Trophoblast cell (in vitro differentiated cells and primary cell): ENCODE measurements at regions not wholly inside any gene's neighbourhood (a gene's known extent, or its start where the extent isn't known, plus 50 kb on each side); places are given as distances from the start of the nearest gene placed in this dataset.

Experiments used
- DNase-seq, 2 donors: peaks; one replicate each; pipeline ENCODE4 v3.0.0-alpha.2; 2016
- H2AFZ ChIP-seq: 2 replicates; pipeline ENCODE4 v1.6.1; 2013; ENCODE audit warnings: low read length, moderate library complexity, mild to moderate bottlenecking; ENCODE audit not compliant: insufficient read depth, poor library complexity
- H2AK5ac ChIP-seq: 2 replicates; pipeline ENCODE4 v1.6.1; 2013; ENCODE audit warnings: mild to moderate bottlenecking, low read length
- H2BK120ac ChIP-seq: 2 replicates; pipeline ENCODE4 v1.6.1; 2013; ENCODE audit warnings: low read length, mild to moderate bottlenecking, moderate library complexity; ENCODE audit not compliant: insufficient read depth, poor library complexity
- H2BK12ac ChIP-seq: 2 replicates; pipeline ENCODE4 v1.6.1; 2013; ENCODE audit warnings: mild to moderate bottlenecking, low read length, moderate library complexity
- H2BK5ac ChIP-seq: 2 replicates; pipeline ENCODE4 v1.6.1; 2013; ENCODE audit warnings: low read length, low read depth, moderate library complexity, mild to moderate bottlenecking; ENCODE audit not compliant: poor library complexity
- H3K14ac ChIP-seq: 2 replicates; pipeline ENCODE4 v1.6.1; 2013; ENCODE audit warnings: mild to moderate bottlenecking, low read length
- H3K18ac ChIP-seq: 2 replicates; pipeline ENCODE4 v1.6.1; 2013; ENCODE audit warnings: mild to moderate bottlenecking, low read length
- H3K23ac ChIP-seq: 2 replicates; pipeline ENCODE4 v1.6.1; 2013; ENCODE audit warnings: low read length
- H3K27ac ChIP-seq: 2 replicates; pipeline ENCODE4 v1.5.1; 2013; ENCODE audit warnings: low read depth, mild to moderate bottlenecking, inconsistent platforms, low read length, moderate library complexity
- H3K27me3 ChIP-seq: 2 replicates; pipeline ENCODE4 v1.6.1; 2013; ENCODE audit warnings: inconsistent platforms, mild to moderate bottlenecking, low read length, moderate library complexity; ENCODE audit not compliant: insufficient read depth
- H3K36me3 ChIP-seq, 2 experiments: 1 replicate in 1 of 2; 2 replicates in 1 of 2; pipeline ENCODE4 v1.6.1; 2013; ENCODE audit warnings: low read length in 2 of 2, mild to moderate bottlenecking in 2 of 2, moderate library complexity in 1 of 2; ENCODE audit not compliant: insufficient read depth in 2 of 2, control insufficient read depth in 1 of 2
- H3K4ac ChIP-seq: 2 replicates; pipeline ENCODE4 v1.6.1; 2013; ENCODE audit warnings: low read depth, mild to moderate bottlenecking, low read length, moderate library complexity
- H3K4me1 ChIP-seq, 2 experiments: 1 replicate in 1 of 2; 2 replicates in 1 of 2; pipeline ENCODE4 v1.6.1; 2013; ENCODE audit warnings: low read length in 2 of 2, mild to moderate bottlenecking in 2 of 2, moderate library complexity in 1 of 2; ENCODE audit not compliant: insufficient read depth in 2 of 2, control insufficient read depth in 1 of 2
- H3K4me2 ChIP-seq: 2 replicates; pipeline ENCODE4 v1.6.1; 2013; ENCODE audit warnings: inconsistent platforms, mild to moderate bottlenecking, low read length, moderate library complexity
- H3K4me3 ChIP-seq: 2 replicates; pipeline ENCODE4 v1.5.1; 2013; ENCODE audit warnings: mild to moderate bottlenecking, low read depth, low read length, inconsistent platforms
- H3K79me1 ChIP-seq: one replicate; pipeline ENCODE4 v1.6.1; 2013; ENCODE audit warnings: low read length
- H3K79me2 ChIP-seq: 2 replicates; pipeline ENCODE4 v1.6.1; 2013; ENCODE audit warnings: low read length, mild to moderate bottlenecking; ENCODE audit not compliant: control insufficient read depth, insufficient read depth, poor library complexity
- H3K9ac ChIP-seq: 2 replicates; pipeline ENCODE4 v1.6.1; 2013; ENCODE audit warnings: mild to moderate bottlenecking, low read length
- H3K9me3 ChIP-seq: 2 replicates; pipeline ENCODE4 v1.6.1; 2013; ENCODE audit warnings: low read depth, mild to moderate bottlenecking, control low read depth, inconsistent platforms, low read length; ENCODE audit not compliant: insufficient read depth
- H4K12ac ChIP-seq: 2 replicates; pipeline ENCODE4 v1.6.1; 2013; ENCODE audit warnings: low read depth, mild to moderate bottlenecking, low read length, moderate library complexity
- H4K8ac ChIP-seq: 2 replicates; pipeline ENCODE4 v1.6.1; 2013; ENCODE audit warnings: low read depth, mild to moderate bottlenecking, low read length, moderate library complexity
- H4K91ac ChIP-seq: one replicate; pipeline ENCODE4 v1.6.1; 2013; ENCODE audit warnings: low read depth, mild to moderate bottlenecking, low read length, moderate library complexity
- WGBS: extraction: QIAGEN DNeasy Blood & Tissue Kit; methylation state at CpG from one replicate; pipeline ENCODE4 v1.1.7; 2013; ENCODE audit warnings: missing lambda C conversion rate; ENCODE audit not compliant: insufficient read length, insufficient coverage; ENCODE audit errors: extremely low coverage; 5-methylcytosine and 5-hydroxymethylcytosine counted together

- no peak for DNase-seq
- Histone ChIP-seq H3K4ac (no peak overlapping the region), H2BK12ac (no peak overlapping the region), H3K79me1 (no peaks in the 10 kb centered on the region), H2AK5ac (no peak overlapping the region), H3K4me3 (no peak overlapping the region), H2AFZ (no peak overlapping the region), H3K9ac (no peak overlapping the region), H4K12ac (no peak overlapping the region), H4K91ac (no peak overlapping the region), H3K27me3 (no peaks in the 10 kb centered on the region), H4K8ac (no peak overlapping the region), H3K4me1 (no peaks in the 10 kb centered on the region), H3K23ac (no peak overlapping the region), H3K36me3 (no peaks in the 10 kb centered on the region), H2BK5ac (no peak overlapping the region), H3K4me2 (no peak overlapping the region), H2BK120ac (no peak overlapping the region), H3K79me2 (no peaks in the 10 kb centered on the region), H3K27ac (no peak overlapping the region), H3K9me3 (no peaks in the 10 kb centered on the region), H3K18ac (no peak overlapping the region), H3K14ac (no peak overlapping the region)
- no CpG with 5 or more reads among the region's 2 CpGs for WGBS
Observed at GRCh38 chr12:84329938-84330337, 582.7 kb downstream of the SLC6A15 start.

GRCh38 chr12:84315926-84316325 lies 596.7 kb downstream of the SLC6A15 start:
- no peak overlapping the region for H4K12ac ChIP-seq
- H3K14ac ChIP-seq: no peak overlapping the region
- H2AK5ac ChIP-seq: no peak overlapping the region
- H3K18ac ChIP-seq: no peak overlapping the region
- no peak for DNase-seq
- H2AFZ ChIP-seq: no peak overlapping the region
- no peaks in the 10 kb centered on the region for H3K79me2 ChIP-seq
- no peak overlapping the region for H2BK5ac ChIP-seq
- no peaks in the 10 kb centered on the region for H3K27me3 ChIP-seq
- no peak overlapping the region for H3K27ac ChIP-seq
- H3K23ac ChIP-seq: no peak overlapping the region
- H3K36me3 ChIP-seq: no peaks in the 10 kb centered on the region
- no peak overlapping the region for H3K4me2 ChIP-seq
- no peak overlapping the region for H2BK12ac ChIP-seq
- WGBS: no CpG with 5 or more reads among the region's 1 CpG
- H3K4ac ChIP-seq: no peak overlapping the region
- no peak overlapping the region for H2BK120ac ChIP-seq
- H3K79me1 ChIP-seq: no peaks in the 10 kb centered on the region
- H3K9ac ChIP-seq: no peak overlapping the region
- no peak overlapping the region for H4K91ac ChIP-seq
- no peak overlapping the region for H3K4me3 ChIP-seq
- no peak overlapping the region for H4K8ac ChIP-seq
- H3K4me1 ChIP-seq: no peaks in the 10 kb centered on the region
- H3K9me3 ChIP-seq: no peaks in the 10 kb centered on the region

DNA sequence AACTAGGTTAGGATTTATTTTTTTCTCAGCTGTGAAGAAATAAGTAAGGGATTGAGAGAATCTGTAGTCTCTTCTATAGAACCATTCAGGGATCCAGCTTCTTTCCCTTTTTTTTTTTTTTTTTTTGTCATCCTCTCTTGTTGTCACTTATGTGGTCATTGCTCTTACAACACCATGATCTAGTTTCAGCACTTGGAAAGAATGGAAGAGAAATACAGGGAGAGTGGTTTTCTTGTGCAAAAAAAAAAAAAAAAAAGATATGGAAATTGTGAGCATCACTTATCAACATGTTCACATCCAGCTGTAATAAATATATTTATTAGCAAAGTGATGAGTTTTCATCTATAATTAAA lies 599.3 kb downstream of the SLC6A15 start:
- Histone ChIP-seq H3K4me2 (no peak overlapping the region), H3K14ac (no peak overlapping the region), H2BK120ac (no peak overlapping the region), H4K8ac (no peak overlapping the region), H4K91ac (no peak overlapping the region), H3K4me1 (no peaks in the 10 kb centered on the region), H3K27me3 (no peaks in the 10 kb centered on the region), H2AK5ac (no peak overlapping the region), H3K79me2 (no peaks in the 10 kb centered on the region), H2AFZ (no peak overlapping the region), H3K27ac (no peak overlapping the region), H3K18ac (no peak overlapping the region), H3K9me3 (no peaks in the 10 kb centered on the region), H3K23ac (no peak overlapping the region), H3K79me1 (no peaks in the 10 kb centered on the region), H3K4me3 (no peak overlapping the region), H2BK5ac (no peak overlapping the region), H3K9ac (no peak overlapping the region), H3K36me3 (no peaks in the 10 kb centered on the region), H2BK12ac (no peak overlapping the region), H3K4ac (no peak overlapping the region), H4K12ac (no peak overlapping the region)
- DNase-seq: no peak

DNA sequence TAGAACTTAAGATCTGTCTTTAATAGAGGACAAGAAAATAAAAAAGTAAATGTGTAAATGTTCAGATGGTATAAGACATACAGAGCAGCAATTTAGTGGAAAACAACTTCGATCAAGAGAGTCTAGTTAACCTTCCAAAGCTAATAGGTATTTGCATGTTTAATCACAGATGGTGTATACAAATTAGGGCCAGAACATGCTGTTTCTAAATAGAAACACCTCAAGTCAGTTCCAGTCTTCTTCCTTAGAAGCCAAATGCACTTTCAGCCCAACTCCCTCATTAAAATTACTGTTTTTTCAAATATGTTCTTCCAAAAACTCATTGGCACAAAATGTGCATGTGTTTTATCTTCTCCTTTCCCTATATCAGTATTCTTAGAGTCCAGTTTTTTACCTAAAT lies 604.4 kb downstream of the SLC6A15 start:
- H2BK120ac ChIP-seq: no peak overlapping the region
- H3K18ac ChIP-seq: no peak overlapping the region

More for the DNA sequence above, 604.4 kb downstream of the SLC6A15 start:
- Histone ChIP-seq H3K79me1 (no peaks in the 10 kb centered on the region), H3K9me3 (no peaks in the 10 kb centered on the region), H3K14ac (no peak overlapping the region), H3K23ac (no peak overlapping the region), H3K27me3 (no peaks in the 10 kb centered on the region), H3K79me2 (no peaks in the 10 kb centered on the region), H2BK12ac (no peak overlapping the region), H3K4ac (no peak overlapping the region), H3K4me3 (no peak overlapping the region), H3K36me3 (no peaks in the 10 kb centered on the region), H2BK5ac (no peak overlapping the region), H3K4me2 (no peak overlapping the region), H3K4me1 (peaks cover 0 to 1% of the 10 kb centered on the region in 2 experiments), H2AK5ac (no peak overlapping the region), H3K9ac (no peak overlapping the region), H4K8ac (no peak overlapping the region), H2AFZ (no peak overlapping the region), H3K27ac (no peak overlapping the region), H4K12ac (no peak overlapping the region), H4K91ac (no peak overlapping the region)
- DNase-seq: no peak
- WGBS: no CpG with 5 or more reads among the region's 1 CpG
